ENCODE measurements at regions not wholly inside any gene's neighbourhood (a gene's known extent, or its start where the extent isn't known, plus 50 kb on each side); places are given as distances from the start of the nearest gene placed in this dataset.
A peak's percentile ranks its signal among the peaks of the same experiment; 100 is the strongest.
"Not testable (repeated sequence)": the region's sequence is repeated elsewhere in the genome, so short reads cannot be mapped to it uniquely, and the experiment has no call there.

- H3K4me1 ChIP-seq; FAIRE-seq; H3K9me3 ChIP-seq; H3K4me3 ChIP-seq; H3K27ac ChIP-seq; ATAC-seq; intact Hi-C loops (cut with DNase I); H3K36me3 ChIP-seq; H3K27me3 ChIP-seq: not testable (repeated sequence)
- 97 to 98% methylated on average over 6 of the region's 9 CpGs for WGBS, 2 donors
- peak in 3 of 6 donors; percentile 7 to 24 (median 10) for DNase-seq
These were observed 117.1 kb upstream of the SERF1B start for GRCh38 chr5:69907941-69908340.

- intact Hi-C loops (cut with DNase I); ATAC-seq; H3K36me3 ChIP-seq; H3K27me3 ChIP-seq; H3K4me1 ChIP-seq; H3K9me3 ChIP-seq; H3K27ac ChIP-seq; H3K4me3 ChIP-seq; FAIRE-seq: not testable (repeated sequence)
- WGBS, 2 donors, result 90 to 97% methylated on average over 5 of the region's 10 CpGs
- DNase-seq, result peak in 2 of 6 donors; percentile 16 to 22
These were observed 111.3 kb upstream of the SERF1B start for GRCh38 chr5:69913771-69914170.
